Right atrium auricular region (tissue), 2 donors: ENCODE measurements at regions not wholly inside any gene's neighbourhood (a gene's known extent, or its start where the extent isn't known, plus 50 kb on each side); places are given as distances from the start of the nearest gene placed in this dataset.
"Not testable (repeated sequence)": the region's sequence is repeated elsewhere in the genome, so short reads cannot be mapped to it uniquely, and the experiment has no call there.

Experiments used
- DNase-seq: peaks from one replicate; pipeline ENCODE4 v3.0.0-alpha.2; 2019; ENCODE audit warnings: low spot score
- H3K27ac ChIP-seq, 2 donors: fragments of 200-600 bp; sonication (generic); 1 replicate in 1 of 2; 2 replicates in 1 of 2; pipeline ENCODE4 v1.5.1; 2016 to 2019
- H3K27me3 ChIP-seq, 2 donors: fragments of 200-600 bp; sonication (generic); one replicate each; pipeline versions ENCODE4 v1.5.1 to v1.6.0; 2017 to 2019
- H3K36me3 ChIP-seq: fragments of 200-600 bp; sonication (generic); one replicate; pipeline ENCODE4 v1.5.1; 2016
- H3K4me1 ChIP-seq, 2 donors: fragments of 200-600 bp; sonication (generic); one replicate each; pipeline versions ENCODE4 v1.5.1 to v1.6.0; 2017 to 2019
- H3K4me3 ChIP-seq, 2 donors: fragments of 200-600 bp; sonication (generic); 1 replicate in 1 of 2; 2 replicates in 1 of 2; pipeline ENCODE4 v1.5.1; 2017 to 2019; ENCODE audit warnings: mild to moderate bottlenecking in 1 of 2, moderate library complexity in 1 of 2
- H3K9me3 ChIP-seq, 2 donors: fragments of 200-600 bp; sonication (generic); one replicate each; pipeline ENCODE4 v1.5.1; 2019
- TF ChIP-seq, protein P1 (sequence below), 2 donors: fragments of 200-600 bp; sonication (generic); IDR thresholded peaks; one replicate each; pipeline ENCODE4 v1.5.1; 2019; ENCODE audit warnings: antibody characterized with exemption in 2 of 2

DNA sequence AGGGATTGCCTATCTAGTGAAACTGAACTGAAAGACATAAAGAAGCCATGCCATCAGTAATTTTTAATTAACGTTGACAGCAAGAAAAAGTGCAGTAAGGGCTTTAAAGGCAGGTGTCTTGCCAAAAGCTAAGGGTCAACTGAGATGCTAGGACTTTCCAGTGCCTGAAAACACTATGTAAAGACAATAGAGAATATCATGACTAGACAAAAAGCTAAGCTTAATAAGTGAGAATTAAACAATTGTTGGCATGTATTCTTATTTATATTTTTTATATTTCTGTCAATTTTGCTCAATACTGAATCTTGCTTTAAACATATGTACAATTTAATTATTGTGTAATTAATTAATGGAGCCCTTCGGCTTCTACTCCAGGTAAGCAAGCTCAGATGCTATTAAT, 803.1 kb downstream of the IGSF11 start:
- H3K27ac ChIP-seq, result no peak overlapping the region

DNA sequence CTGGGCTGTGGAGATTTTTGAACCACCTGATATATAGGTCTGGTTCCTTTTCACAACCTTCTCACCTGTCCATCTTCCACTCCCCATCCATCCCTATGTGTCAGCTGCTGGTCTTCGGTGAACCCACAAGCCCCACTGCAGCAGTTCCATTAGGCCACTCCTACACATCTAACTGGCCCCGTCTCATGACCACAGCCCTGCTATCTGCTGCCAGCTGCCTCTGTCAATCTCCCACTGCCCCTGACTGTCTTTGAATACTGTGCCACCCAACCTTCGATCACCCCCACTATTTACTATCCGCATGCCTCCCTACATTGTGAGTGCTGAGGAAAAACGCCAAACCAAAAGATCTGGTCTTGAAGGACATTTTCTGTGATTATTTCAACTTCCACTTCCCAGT, 795.4 kb downstream of the IGSF11 start:
- Histone ChIP-seq H3K4me3 (no peak overlapping the region), H3K36me3 (no peaks in the 10 kb centered on the region), H3K27ac (no peak overlapping the region), H3K27me3 (no peaks in the 10 kb centered on the region), H3K9me3 (no peaks in the 10 kb centered on the region), H3K4me1 (no peaks in the 10 kb centered on the region)
- TF ChIP-seq, protein P1, sequence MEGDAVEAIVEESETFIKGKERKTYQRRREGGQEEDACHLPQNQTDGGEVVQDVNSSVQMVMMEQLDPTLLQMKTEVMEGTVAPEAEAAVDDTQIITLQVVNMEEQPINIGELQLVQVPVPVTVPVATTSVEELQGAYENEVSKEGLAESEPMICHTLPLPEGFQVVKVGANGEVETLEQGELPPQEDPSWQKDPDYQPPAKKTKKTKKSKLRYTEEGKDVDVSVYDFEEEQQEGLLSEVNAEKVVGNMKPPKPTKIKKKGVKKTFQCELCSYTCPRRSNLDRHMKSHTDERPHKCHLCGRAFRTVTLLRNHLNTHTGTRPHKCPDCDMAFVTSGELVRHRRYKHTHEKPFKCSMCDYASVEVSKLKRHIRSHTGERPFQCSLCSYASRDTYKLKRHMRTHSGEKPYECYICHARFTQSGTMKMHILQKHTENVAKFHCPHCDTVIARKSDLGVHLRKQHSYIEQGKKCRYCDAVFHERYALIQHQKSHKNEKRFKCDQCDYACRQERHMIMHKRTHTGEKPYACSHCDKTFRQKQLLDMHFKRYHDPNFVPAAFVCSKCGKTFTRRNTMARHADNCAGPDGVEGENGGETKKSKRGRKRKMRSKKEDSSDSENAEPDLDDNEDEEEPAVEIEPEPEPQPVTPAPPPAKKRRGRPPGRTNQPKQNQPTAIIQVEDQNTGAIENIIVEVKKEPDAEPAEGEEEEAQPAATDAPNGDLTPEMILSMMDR (IDR thresholded peaks at IDR 0.05), result no peak
- no peak for DNase-seq

More for the DNA sequence above, 803.1 kb downstream of the IGSF11 start:
- TF ChIP-seq, protein P1 (IDR thresholded peaks at IDR 0.05), result no peak
- H3K27me3 ChIP-seq, result no peaks in the 10 kb centered on the region
- H3K4me3 ChIP-seq, result no peak overlapping the region
- H3K9me3 ChIP-seq, result no peaks in the 10 kb centered on the region
- no peaks in the 10 kb centered on the region for H3K4me1 ChIP-seq
- no peaks in the 10 kb centered on the region for H3K36me3 ChIP-seq
- DNase-seq, result no peak

DNA sequence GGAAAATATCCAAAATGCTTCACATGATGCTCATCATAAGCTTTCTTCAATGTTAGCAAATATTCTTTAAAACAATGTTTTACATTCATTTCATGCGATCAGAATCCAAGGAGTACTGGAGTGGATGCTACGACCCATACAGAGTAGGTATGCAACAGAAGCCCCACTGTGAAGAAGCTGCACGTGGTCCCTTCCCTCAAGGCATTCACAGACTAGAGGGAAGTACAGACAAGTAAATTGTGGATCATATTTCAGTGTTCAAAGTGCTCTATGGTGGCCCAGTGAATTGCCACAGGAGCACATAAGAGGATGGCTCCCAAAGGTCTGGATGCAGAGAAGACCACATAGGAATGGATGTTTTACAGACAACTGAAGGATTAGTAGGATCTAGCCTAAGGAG, 789.9 kb downstream of the IGSF11 start:
- TF ChIP-seq, protein P1 (IDR thresholded peaks at IDR 0.05), result no peak
- no peak overlapping the region for H3K27ac ChIP-seq
- no peaks in the 10 kb centered on the region for H3K27me3 ChIP-seq
- no peak overlapping the region for H3K4me3 ChIP-seq
- H3K9me3 ChIP-seq, result no peaks in the 10 kb centered on the region
- no peak for DNase-seq
- H3K4me1 ChIP-seq, result no peaks in the 10 kb centered on the region
- no peaks in the 10 kb centered on the region for H3K36me3 ChIP-seq

DNA sequence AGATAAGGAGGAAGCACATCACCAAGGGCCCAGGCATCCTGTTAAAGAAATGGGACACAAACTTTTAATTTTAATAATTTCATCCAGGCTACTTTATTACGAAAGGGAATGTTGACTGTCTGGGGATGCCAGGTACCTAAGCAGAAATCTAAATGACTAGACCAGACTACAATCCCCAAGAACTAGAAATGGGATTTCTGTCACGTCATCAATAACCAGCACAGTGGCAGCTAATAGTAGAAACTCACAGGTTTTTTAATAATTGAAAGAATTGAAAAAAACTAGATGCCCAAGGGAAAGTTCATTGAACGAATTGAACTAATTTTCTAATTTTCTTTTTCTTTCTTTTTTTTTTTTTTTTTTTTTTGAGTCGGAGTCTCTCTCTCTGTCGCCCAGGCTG, 789.3 kb downstream of the IGSF11 start:
- no peak for DNase-seq
- TF ChIP-seq, protein P1 (IDR thresholded peaks at IDR 0.05), result no peak
- Histone ChIP-seq H3K9me3 (no peaks in the 10 kb centered on the region), H3K4me1 (no peaks in the 10 kb centered on the region), H3K27ac (no peak overlapping the region), H3K4me3 (no peak overlapping the region), H3K27me3 (no peaks in the 10 kb centered on the region), H3K36me3 (no peaks in the 10 kb centered on the region)

DNA sequence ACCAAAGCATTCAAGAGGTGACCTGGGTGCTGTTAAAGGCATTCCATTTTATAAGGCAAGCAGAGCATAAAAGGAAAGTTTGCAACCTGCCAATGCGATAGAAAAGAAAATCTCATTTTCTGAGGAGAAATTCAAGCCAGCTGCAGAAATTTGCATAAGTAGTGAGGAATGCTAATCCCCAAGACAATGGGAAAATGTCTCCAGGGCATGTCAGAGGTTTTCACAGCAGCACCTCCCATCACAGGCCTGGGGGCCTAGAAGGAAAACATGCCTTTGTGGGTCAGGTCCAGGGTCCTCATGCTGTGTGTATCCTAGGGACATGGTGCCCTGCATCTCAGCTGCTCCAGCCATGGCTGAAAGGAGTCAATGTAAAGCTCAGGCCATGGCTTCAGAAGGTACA, 775.8 kb downstream of the IGSF11 start:
- H3K27me3 ChIP-seq, H3K27ac ChIP-seq, H3K9me3 ChIP-seq, H3K4me3 ChIP-seq, H3K36me3 ChIP-seq, DNase-seq, H3K4me1 ChIP-seq: not testable (repeated sequence)

DNA sequence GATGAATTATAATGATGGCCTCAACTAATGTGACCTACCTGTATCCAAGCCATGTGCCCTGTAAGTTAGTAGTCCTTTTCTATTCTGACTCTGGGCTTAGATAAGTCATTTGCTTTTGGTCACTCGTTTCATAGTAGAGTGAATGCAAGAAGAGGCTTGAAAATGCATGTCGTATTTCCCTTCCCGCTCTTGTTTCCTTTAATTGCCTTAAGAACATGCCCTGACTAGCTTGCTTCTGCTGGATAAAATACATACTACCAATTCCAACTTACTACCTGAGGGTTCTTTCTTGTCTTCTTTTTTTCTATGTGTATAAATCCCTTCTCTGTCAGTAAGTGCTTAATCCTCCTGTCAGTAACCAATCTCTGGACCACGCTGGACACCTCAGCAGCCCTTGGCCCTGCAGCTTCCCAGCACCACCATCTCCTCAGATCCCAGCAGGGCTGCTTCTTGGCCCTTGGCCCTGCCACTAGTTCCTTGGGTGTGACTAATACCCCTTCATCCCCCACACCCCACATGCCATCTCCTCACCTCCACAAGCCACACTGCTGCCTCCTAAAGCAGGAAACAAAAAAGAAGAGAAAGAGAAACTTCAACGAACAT, 771.7 kb downstream of the IGSF11 start:
- Histone ChIP-seq H3K27ac (no peak overlapping the region), H3K36me3 (no peaks in the 10 kb centered on the region), H3K4me1 (no peaks in the 10 kb centered on the region), H3K4me3 (no peak overlapping the region), H3K27me3 (no peaks in the 10 kb centered on the region), H3K9me3 (peaks cover 0 to 13% of the 10 kb centered on the region in 2 donors)
- no peak for DNase-seq
- TF ChIP-seq, protein P1 (IDR thresholded peaks at IDR 0.05), result no peak
